Upper lobe of right lung (tissue), 1 donor: ENCODE measurements at regions not wholly inside any gene's neighbourhood (a gene's known extent, or its start where the extent isn't known, plus 50 kb on each side); places are given as distances from the start of the nearest gene placed in this dataset.

Source experiments
- ATAC-seq: fragments of 200-7000 bp; cut with Tn5 transposase; one replicate; pipeline ENCODE4 v1.9.1; 2020; ENCODE audit warnings: mild to moderate bottlenecking, moderate library complexity
- DNase-seq: peaks from one replicate; pipeline ENCODE4 v3.0.0-alpha.2; 2020
- H3K27ac ChIP-seq: fragments of 200-600 bp; one replicate; pipeline ENCODE4 v1.8.0; 2022
- H3K27me3 ChIP-seq: fragments of 200-600 bp; one replicate; pipeline ENCODE4 v1.8.0; 2022; ENCODE audit warnings: mild to moderate bottlenecking
- H3K36me3 ChIP-seq: fragments of 200-600 bp; one replicate; pipeline ENCODE4 v1.8.0; 2022
- H3K4me1 ChIP-seq: fragments of 200-600 bp; one replicate; pipeline ENCODE4 v1.8.0; 2022
- H3K4me3 ChIP-seq: fragments of 200-600 bp; one replicate; pipeline ENCODE4 v1.8.0; 2022; ENCODE audit warnings: mild to moderate bottlenecking
- H3K9me3 ChIP-seq: fragments of 200-600 bp; one replicate; pipeline ENCODE4 v1.8.0; 2022
- CTCF ChIP-seq: fragments of 200-600 bp; IDR thresholded peaks from one replicate; pipeline ENCODE4 v1.8.0; 2022; ENCODE audit warnings: antibody characterized with exemption
- intact Hi-C: fragments of 100-400 bp; cut with DNase I; formaldehyde crosslinking; loops from one replicate; pipeline ENCODE4 v1.11.0; 2022
- donor health status: DM: no; HTN: yes; CAD: no; lungs with severe emphysema.

- Histone ChIP-seq H3K36me3 (no peaks in the 10 kb centered on the region), H3K9me3 (no peaks in the 10 kb centered on the region), H3K27me3 (no peaks in the 10 kb centered on the region), H3K4me1 (peaks cover 9% of the 10 kb centered on the region), H3K4me3 (peak overlapping the region; percentile 33), H3K27ac (peak overlapping the region; percentile 71)
- DNase-seq = no peak
- TF ChIP-seq CTCF = no peak
- ATAC-seq = peak; percentile 8
- intact Hi-C loops = no loop called here
Measured at GRCh38 chr20:22403632-22404361, 180.6 kb downstream of the FOXA2 start.

GRCh38 chr20:22403022-22403631 lies 181.2 kb downstream of the FOXA2 start:
- intact Hi-C loops = no loop called here
- no peak for TF ChIP-seq CTCF
- Histone ChIP-seq H3K27ac (peak overlapping the region; percentile 71), H3K9me3 (no peaks in the 10 kb centered on the region), H3K36me3 (no peaks in the 10 kb centered on the region), H3K27me3 (no peaks in the 10 kb centered on the region), H3K4me3 (peak overlapping the region; percentile 33), H3K4me1 (peaks cover 9% of the 10 kb centered on the region)
- DNase-seq (no peak), ATAC-seq (peak; percentile 72)

GRCh38 chr20:22402550-22402949 lies 181.8 kb downstream of the FOXA2 start:
- intact Hi-C loops = no loop called here
- no peaks in the 10 kb centered on the region for H3K9me3 ChIP-seq
- H3K4me1 ChIP-seq = peaks cover 9% of the 10 kb centered on the region
- ATAC-seq = no peak
- TF ChIP-seq CTCF = no peak
- H3K27me3 ChIP-seq = no peaks in the 10 kb centered on the region
- H3K36me3 ChIP-seq = no peaks in the 10 kb centered on the region
- H3K27ac ChIP-seq = no peak overlapping the region
- H3K4me3 ChIP-seq = no peak overlapping the region
- DNase-seq = no peak

- ATAC-seq (no peak), DNase-seq (no peak)
- Histone ChIP-seq H3K4me1 (peaks cover 9% of the 10 kb centered on the region), H3K4me3 (no peak overlapping the region), H3K27ac (no peak overlapping the region), H3K36me3 (no peaks in the 10 kb centered on the region), H3K9me3 (no peaks in the 10 kb centered on the region), H3K27me3 (no peaks in the 10 kb centered on the region)
- TF ChIP-seq CTCF = no peak
- intact Hi-C loops = no loop called here
Measured at GRCh38 chr20:22400440-22400839, 183.9 kb downstream of the FOXA2 start.

GRCh38 chr20:22394583-22394982 lies 189.8 kb downstream of the FOXA2 start:
- no peak for DNase-seq
- Histone ChIP-seq H3K4me3 (no peak overlapping the region), H3K36me3 (no peaks in the 10 kb centered on the region), H3K4me1 (no peaks in the 10 kb centered on the region), H3K27me3 (no peaks in the 10 kb centered on the region), H3K9me3 (no peaks in the 10 kb centered on the region), H3K27ac (no peak overlapping the region)
- intact Hi-C loops = no loop called here
- no peak for TF ChIP-seq CTCF
- no peak for ATAC-seq
